ENCODE measurements at regions not wholly inside any gene's neighbourhood (a gene's known extent, or its start where the extent isn't known, plus 50 kb on each side); places are given as distances from the start of the nearest gene placed in this dataset.

- TF ChIP-seq CTCF (IDR thresholded peaks at IDR 0.05) = no peak
- no peak for TF ChIP-seq POLR2A (IDR thresholded peaks at IDR 0.05)
Measured at GRCh38 chr1:215459136-215459535, 108.0 kb upstream of the KCTD3 start.

Measured in adrenal gland (tissue), 5 donors.